Kasumi-1 (cell line): ENCODE measurements at regions not wholly inside any gene's neighbourhood (a gene's known extent, or its start where the extent isn't known, plus 50 kb on each side); places are given as distances from the start of the nearest gene placed in this dataset.
"Not testable (repeated sequence)": the region's sequence is repeated elsewhere in the genome, so short reads cannot be mapped to it uniquely, and the experiment has no call there.

Experiments used
- DNase-seq, 2 experiments: peaks; one replicate each; lab custom pipeline; 2025; lab: John Stamatoyannopoulos, UW

- DNase-seq, result no peak
Measured at GRCh38 chr16:48004141-48004695, 151.6 kb downstream of the ABCC12 start.

- DNase-seq, result no peak
Measured at GRCh38 chr16:48003206-48003907, 152.4 kb downstream of the ABCC12 start.

GRCh38 chr16:48001324-48001895, 154.4 kb downstream of the ABCC12 start:
- no peak for DNase-seq

- no peak for DNase-seq
Measured at GRCh38 chr16:48000622-48001021, 155.2 kb downstream of the ABCC12 start.

- DNase-seq, result no peak
Measured at GRCh38 chr16:47999595-47999994, 156.2 kb downstream of the ABCC12 start.

GRCh38 chr16:47995354-47995753, 160.4 kb downstream of the ABCC12 start:
- no peak for DNase-seq

GRCh38 chr16:47991491-47991890, 164.3 kb downstream of the ABCC12 start:
- DNase-seq, result no peak

GRCh38 chr16:47990676-47991075, 165.1 kb downstream of the ABCC12 start:
- no peak for DNase-seq

- no peak for DNase-seq
Measured at GRCh38 chr16:47987136-47987535, 168.7 kb downstream of the ABCC12 start.

- DNase-seq, result no peak
Measured at GRCh38 chr16:47986031-47986430, 169.8 kb downstream of the ABCC12 start.

- no peak for DNase-seq
Measured at GRCh38 chr16:47984669-47985068, 171.1 kb downstream of the ABCC12 start.

- no peak for DNase-seq
Measured at GRCh38 chr16:47983999-47984580, 171.7 kb downstream of the ABCC12 start.

- no peak for DNase-seq
Measured at GRCh38 chr16:47980212-47980611, 175.6 kb downstream of the ABCC12 start.

- DNase-seq, result no peak
Measured at GRCh38 chr16:47979616-47980182, 176.1 kb downstream of the ABCC12 start.

GRCh38 chr16:47979164-47979520, 176.7 kb downstream of the ABCC12 start:
- no peak for DNase-seq

GRCh38 chr16:47978491-47979163, 177.2 kb downstream of the ABCC12 start:
- DNase-seq, result no peak

GRCh38 chr16:47977802-47978201, 178.0 kb downstream of the ABCC12 start:
- DNase-seq, result no peak

- DNase-seq, result no peak
Measured at GRCh38 chr16:47976636-47977210, 179.1 kb downstream of the ABCC12 start.

- not testable (repeated sequence) for DNase-seq
Measured at GRCh38 chr16:47974971-47975370, 180.8 kb downstream of the ABCC12 start.

GRCh38 chr16:47973552-47973951, 182.2 kb downstream of the ABCC12 start:
- DNase-seq, result no peak

GRCh38 chr16:47972246-47972985, 183.4 kb downstream of the ABCC12 start:
- no peak for DNase-seq
